Astrocyte (in vitro differentiated cells and primary cell): ENCODE measurements at regions not wholly inside any gene's neighbourhood (a gene's known extent, or its start where the extent isn't known, plus 50 kb on each side); places are given as distances from the start of the nearest gene placed in this dataset.

Experiments used
- EZH2 ChIP-seq: IDR thresholded peaks from 2 replicates; pipeline ENCODE4 v1.6.1; 2012; ENCODE audit warnings: mild to moderate bottlenecking, low read length, inconsistent platforms; ENCODE audit not compliant: insufficient read depth
- TF ChIP-seq, protein P1 (sequence below): IDR thresholded peaks from 2 replicates; pipeline ENCODE4 v1.5.1; 2011; ENCODE audit warnings: low read depth, mild to moderate bottlenecking, inconsistent platforms, low read length, moderate library complexity; ENCODE audit not compliant: insufficient read depth

GRCh38 chr2:236479814-236480213 lies 89.8 kb upstream of the ACKR3 start:
- TF ChIP-seq, protein P1, sequence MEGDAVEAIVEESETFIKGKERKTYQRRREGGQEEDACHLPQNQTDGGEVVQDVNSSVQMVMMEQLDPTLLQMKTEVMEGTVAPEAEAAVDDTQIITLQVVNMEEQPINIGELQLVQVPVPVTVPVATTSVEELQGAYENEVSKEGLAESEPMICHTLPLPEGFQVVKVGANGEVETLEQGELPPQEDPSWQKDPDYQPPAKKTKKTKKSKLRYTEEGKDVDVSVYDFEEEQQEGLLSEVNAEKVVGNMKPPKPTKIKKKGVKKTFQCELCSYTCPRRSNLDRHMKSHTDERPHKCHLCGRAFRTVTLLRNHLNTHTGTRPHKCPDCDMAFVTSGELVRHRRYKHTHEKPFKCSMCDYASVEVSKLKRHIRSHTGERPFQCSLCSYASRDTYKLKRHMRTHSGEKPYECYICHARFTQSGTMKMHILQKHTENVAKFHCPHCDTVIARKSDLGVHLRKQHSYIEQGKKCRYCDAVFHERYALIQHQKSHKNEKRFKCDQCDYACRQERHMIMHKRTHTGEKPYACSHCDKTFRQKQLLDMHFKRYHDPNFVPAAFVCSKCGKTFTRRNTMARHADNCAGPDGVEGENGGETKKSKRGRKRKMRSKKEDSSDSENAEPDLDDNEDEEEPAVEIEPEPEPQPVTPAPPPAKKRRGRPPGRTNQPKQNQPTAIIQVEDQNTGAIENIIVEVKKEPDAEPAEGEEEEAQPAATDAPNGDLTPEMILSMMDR, result no peak
- TF ChIP-seq EZH2, result no peak
